GM12878 (cell line): ENCODE measurements at regions not wholly inside any gene's neighbourhood (a gene's known extent, or its start where the extent isn't known, plus 50 kb on each side); places are given as distances from the start of the nearest gene placed in this dataset.

ENCODE experiments used
- DPF2 ChIP-seq: fragments of 450-650 bp; IDR thresholded peaks from 2 replicates; pipeline ENCODE4 v1.6.1; 2017; ENCODE audit warnings: mild to moderate bottlenecking
- RAD21 ChIP-seq: IDR thresholded peaks from 2 replicates; pipeline ENCODE4 v1.6.1; 2011; ENCODE audit warnings: mild to moderate bottlenecking, low read depth, low read length, moderate library complexity; ENCODE audit not compliant: insufficient read depth

DNA sequence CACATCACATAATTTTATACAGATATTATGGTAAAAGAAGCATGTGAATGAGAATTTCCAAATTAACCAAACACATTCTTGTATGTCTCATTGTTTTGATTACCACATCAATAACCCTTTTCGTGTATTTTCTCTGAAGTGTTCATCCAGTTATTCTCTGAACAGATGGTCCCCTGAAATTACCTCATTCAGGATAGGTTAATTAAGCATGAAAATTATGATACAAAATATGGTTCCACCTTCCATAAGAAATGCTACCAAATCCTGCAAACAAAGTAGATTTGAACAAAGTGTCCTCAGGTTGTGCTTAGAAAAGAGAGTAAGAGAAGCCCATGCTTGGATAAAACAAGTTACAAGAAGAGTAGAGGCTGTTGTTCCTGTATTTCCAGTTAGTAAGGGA, 83.1 kb upstream of the LMNB1 start:
- TF ChIP-seq RAD21 = no peak
- TF ChIP-seq DPF2 = no peak
